ENCODE measurements at regions not wholly inside any gene's neighbourhood (a gene's known extent, or its start where the extent isn't known, plus 50 kb on each side); places are given as distances from the start of the nearest gene placed in this dataset.

GRCh38 chr19:30272554-30272953 lies 99.6 kb upstream of the ZNF536 start:
- no peak for TF ChIP-seq POLR2A (IDR thresholded peaks at IDR 0.05)
- TF ChIP-seq CTCF (IDR thresholded peaks at IDR 0.05): no peak
